IPS DF 6.9 (cell line): ENCODE measurements at regions not wholly inside any gene's neighbourhood (a gene's known extent, or its start where the extent isn't known, plus 50 kb on each side); places are given as distances from the start of the nearest gene placed in this dataset.

Source experiments
- DNase-seq: peaks from one replicate; pipeline ENCODE4 v3.0.0-alpha.2; 2013; ENCODE audit warnings: low read depth, low spot score
- H3K27ac ChIP-seq: one replicate; pipeline ENCODE4 v1.5.1; 2013; ENCODE audit warnings: low read length, control low read depth
- H3K27me3 ChIP-seq: 2 replicates; pipeline ENCODE4 v1.6.1; 2013; ENCODE audit warnings: mild to moderate bottlenecking, low read length; ENCODE audit not compliant: control insufficient read depth, insufficient read depth
- H3K36me3 ChIP-seq: 2 replicates; pipeline ENCODE4 v1.6.1; 2013; ENCODE audit warnings: low read length; ENCODE audit not compliant: control insufficient read depth, insufficient read depth
- H3K4me1 ChIP-seq: 2 replicates; pipeline ENCODE4 v1.6.1; 2013; ENCODE audit warnings: low read length; ENCODE audit not compliant: control insufficient read depth, insufficient read depth
- H3K4me3 ChIP-seq: 2 replicates; pipeline ENCODE4 v1.5.1; 2013; ENCODE audit warnings: mild to moderate bottlenecking, low read length
- H3K9me3 ChIP-seq: 2 replicates; pipeline ENCODE4 v1.6.1; 2013; ENCODE audit warnings: low read length, inconsistent platforms; ENCODE audit not compliant: control insufficient read depth, insufficient read depth
- WGBS: extraction: QIAGEN DNeasy Blood & Tissue Kit; methylation state at CpG from one replicate; pipeline ENCODE4 v1.1.7; 2013; ENCODE audit warnings: mixed read lengths, missing lambda C conversion rate; ENCODE audit not compliant: insufficient read length, insufficient coverage; 5-methylcytosine and 5-hydroxymethylcytosine counted together

GRCh38 chr10:128612195-128612594, 486.0 kb upstream of the MKI67 start:
- no CpG with 5 or more reads among the region's 7 CpGs for whole genome bisulfite sequencing
- Histone ChIP-seq H3K36me3 (no peaks in the 10 kb centered on the region), H3K27me3 (no peaks in the 10 kb centered on the region), H3K9me3 (no peaks in the 10 kb centered on the region), H3K4me3 (no peak overlapping the region), H3K27ac (no peak overlapping the region), H3K4me1 (no peaks in the 10 kb centered on the region; the same call in 1 of the 2 replicates)
- no peak for DNase-seq

GRCh38 chr10:128612631-128613030, 486.4 kb upstream of the MKI67 start:
- no peaks in the 10 kb centered on the region for H3K9me3 ChIP-seq
- H3K4me1 ChIP-seq = no peaks in the 10 kb centered on the region; the same call in 1 of the 2 replicates
- H3K36me3 ChIP-seq = no peaks in the 10 kb centered on the region
- no peak overlapping the region for H3K27ac ChIP-seq
- no peak overlapping the region for H3K4me3 ChIP-seq
- DNase-seq = no peak
- WGBS = no CpG with 5 or more reads among the region's 9 CpGs
- H3K27me3 ChIP-seq = no peaks in the 10 kb centered on the region

- no CpG with 5 or more reads among the region's 11 CpGs for WGBS
- Histone ChIP-seq H3K27me3 (no peaks in the 10 kb centered on the region), H3K4me3 (no peak overlapping the region), H3K4me1 (no peaks in the 10 kb centered on the region; the same call in 1 of the 2 replicates), H3K9me3 (no peaks in the 10 kb centered on the region), H3K27ac (no peak overlapping the region), H3K36me3 (no peaks in the 10 kb centered on the region)
- DNase-seq = no peak
These were observed 487.9 kb upstream of the MKI67 start for GRCh38 chr10:128614016-128614605.

- Histone ChIP-seq H3K4me3 (no peak overlapping the region), H3K4me1 (no peaks in the 10 kb centered on the region; the same call in 1 of the 2 replicates), H3K36me3 (no peaks in the 10 kb centered on the region), H3K9me3 (no peaks in the 10 kb centered on the region), H3K27me3 (no peaks in the 10 kb centered on the region), H3K27ac (no peak overlapping the region)
- WGBS = no CpG with 5 or more reads among the region's 5 CpGs
- DNase-seq = no peak
These were observed 488.8 kb upstream of the MKI67 start for GRCh38 chr10:128614802-128615553.

- Histone ChIP-seq H3K27ac (no peak overlapping the region), H3K36me3 (no peaks in the 10 kb centered on the region), H3K4me1 (no peaks in the 10 kb centered on the region; the same call in 1 of the 2 replicates), H3K9me3 (no peaks in the 10 kb centered on the region), H3K4me3 (no peak overlapping the region), H3K27me3 (no peaks in the 10 kb centered on the region)
- WGBS = no CpG with 5 or more reads among the region's 2 CpGs
- no peak for DNase-seq
These were observed 491.3 kb upstream of the MKI67 start for GRCh38 chr10:128617532-128617931.

- H3K4me3 ChIP-seq = no peak overlapping the region
- no peaks in the 10 kb centered on the region for H3K27me3 ChIP-seq
- no peaks in the 10 kb centered on the region for H3K36me3 ChIP-seq
- no CpG with 5 or more reads among the region's 8 CpGs for WGBS
- H3K27ac ChIP-seq = no peak overlapping the region
- peaks cover 3% of the 10 kb centered on the region; the same call in 1 of the 2 replicates for H3K4me1 ChIP-seq
- H3K9me3 ChIP-seq = no peaks in the 10 kb centered on the region
- DNase-seq = no peak
These were observed 496.5 kb upstream of the MKI67 start for GRCh38 chr10:128622706-128623105.

- Histone ChIP-seq H3K9me3 (no peaks in the 10 kb centered on the region), H3K27me3 (no peaks in the 10 kb centered on the region), H3K27ac (no peak overlapping the region), H3K36me3 (no peaks in the 10 kb centered on the region), H3K4me1 (peaks cover 3% of the 10 kb centered on the region; the same call in 1 of the 2 replicates), H3K4me3 (no peak overlapping the region)
- no peak for DNase-seq
- no CpG with 5 or more reads among the region's 15 CpGs for WGBS
These were observed 497.6 kb upstream of the MKI67 start for GRCh38 chr10:128623776-128624175.

- H3K4me3 ChIP-seq = no peak overlapping the region
- no CpG with 5 or more reads among the region's 18 CpGs for WGBS
- H3K4me1 ChIP-seq = peaks cover 3% of the 10 kb centered on the region; the same call in 1 of the 2 replicates
- H3K27me3 ChIP-seq = no peaks in the 10 kb centered on the region
- DNase-seq = no peak
- H3K36me3 ChIP-seq = no peaks in the 10 kb centered on the region
- no peaks in the 10 kb centered on the region for H3K9me3 ChIP-seq
- H3K27ac ChIP-seq = no peak overlapping the region
These were observed 498.7 kb upstream of the MKI67 start for GRCh38 chr10:128624656-128625530.

- WGBS = no CpG with 5 or more reads among the region's 7 CpGs
- Histone ChIP-seq H3K4me1 (peaks cover 3% of the 10 kb centered on the region; the same call in 1 of the 2 replicates), H3K27me3 (no peaks in the 10 kb centered on the region), H3K27ac (no peak overlapping the region), H3K4me3 (no peak overlapping the region), H3K36me3 (no peaks in the 10 kb centered on the region), H3K9me3 (no peaks in the 10 kb centered on the region)
- no peak for DNase-seq
These were observed 499.7 kb upstream of the MKI67 start for GRCh38 chr10:128625926-128626325.

- Histone ChIP-seq H3K27me3 (no peaks in the 10 kb centered on the region), H3K4me1 (peaks cover 3% of the 10 kb centered on the region; the same call in 1 of the 2 replicates), H3K36me3 (no peaks in the 10 kb centered on the region), H3K9me3 (no peaks in the 10 kb centered on the region), H3K4me3 (no peak overlapping the region), H3K27ac (no peak overlapping the region)
- DNase-seq = peak; percentile 22
- no CpG with 5 or more reads among the region's 6 CpGs for WGBS
These were observed 500.3 kb upstream of the MKI67 start for GRCh38 chr10:128626397-128627000.
